Omental fat pad (tissue), 3 donors: ENCODE measurements at regions not wholly inside any gene's neighbourhood (a gene's known extent, or its start where the extent isn't known, plus 50 kb on each side); places are given as distances from the start of the nearest gene placed in this dataset.

Experiments used
- ATAC-seq: fragments of 150-250 bp; one replicate; pipeline ENCODE4 v1.9.1; 2016; ENCODE audit warnings: mild to moderate bottlenecking, moderate library complexity; ENCODE audit not compliant: low FRiP score
- DNase-seq: peaks from one replicate; pipeline ENCODE4 v3.0.0-alpha.2; 2019; ENCODE audit warnings: low spot score
- TF ChIP-seq, protein P1 (sequence below), 3 donors: fragments of 450-650 bp; IDR thresholded peaks; one replicate each; pipeline ENCODE4 v1.5.1; 2016 to 2017; ENCODE audit warnings: antibody characterized with exemption in 3 of 3, mild to moderate bottlenecking in 3 of 3, moderate library complexity in 2 of 3

DNA sequence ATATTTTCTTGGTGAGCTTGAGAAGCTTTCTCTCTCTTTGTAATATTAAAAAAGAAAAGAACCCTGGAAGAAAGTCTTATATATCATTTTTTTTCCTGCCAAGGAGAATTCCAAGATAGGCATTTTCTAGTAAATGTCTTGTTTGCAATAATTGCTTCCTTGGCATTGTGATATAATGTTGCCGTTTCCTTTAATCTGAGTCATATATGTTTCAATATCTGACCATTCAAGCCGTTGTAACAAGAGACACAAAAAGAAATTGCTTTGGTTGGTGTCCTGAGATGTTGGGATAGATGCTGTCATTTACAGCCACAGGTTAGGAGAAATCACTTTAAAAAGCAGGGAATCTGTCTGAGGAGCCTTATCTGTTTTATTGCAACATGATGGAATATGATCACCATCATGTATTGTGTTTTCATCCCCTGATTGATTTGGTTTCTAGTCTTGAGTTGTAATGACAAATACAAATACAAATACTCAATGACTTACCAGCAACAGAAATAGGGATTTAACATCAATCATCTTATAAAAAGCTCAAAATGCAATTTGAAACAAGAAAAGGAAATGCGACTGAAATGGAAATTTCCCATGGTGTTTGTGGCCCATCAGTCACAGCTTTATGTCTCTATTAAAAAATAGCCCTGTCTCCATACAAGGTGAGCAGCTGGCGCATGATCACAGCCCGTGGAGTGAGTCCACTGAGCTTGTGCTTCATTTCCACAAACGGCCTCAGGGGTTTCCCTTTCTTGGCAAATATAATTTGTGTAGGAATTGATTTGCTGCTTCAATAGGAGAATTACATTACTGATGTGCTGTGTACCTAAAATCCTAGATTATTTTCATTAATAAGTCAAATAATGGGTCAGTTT, 250.1 kb upstream of the TRPC7 start:
- DNase-seq (no peak), ATAC-seq (no peak)
- TF ChIP-seq, protein P1, sequence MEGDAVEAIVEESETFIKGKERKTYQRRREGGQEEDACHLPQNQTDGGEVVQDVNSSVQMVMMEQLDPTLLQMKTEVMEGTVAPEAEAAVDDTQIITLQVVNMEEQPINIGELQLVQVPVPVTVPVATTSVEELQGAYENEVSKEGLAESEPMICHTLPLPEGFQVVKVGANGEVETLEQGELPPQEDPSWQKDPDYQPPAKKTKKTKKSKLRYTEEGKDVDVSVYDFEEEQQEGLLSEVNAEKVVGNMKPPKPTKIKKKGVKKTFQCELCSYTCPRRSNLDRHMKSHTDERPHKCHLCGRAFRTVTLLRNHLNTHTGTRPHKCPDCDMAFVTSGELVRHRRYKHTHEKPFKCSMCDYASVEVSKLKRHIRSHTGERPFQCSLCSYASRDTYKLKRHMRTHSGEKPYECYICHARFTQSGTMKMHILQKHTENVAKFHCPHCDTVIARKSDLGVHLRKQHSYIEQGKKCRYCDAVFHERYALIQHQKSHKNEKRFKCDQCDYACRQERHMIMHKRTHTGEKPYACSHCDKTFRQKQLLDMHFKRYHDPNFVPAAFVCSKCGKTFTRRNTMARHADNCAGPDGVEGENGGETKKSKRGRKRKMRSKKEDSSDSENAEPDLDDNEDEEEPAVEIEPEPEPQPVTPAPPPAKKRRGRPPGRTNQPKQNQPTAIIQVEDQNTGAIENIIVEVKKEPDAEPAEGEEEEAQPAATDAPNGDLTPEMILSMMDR (IDR thresholded peaks at IDR 0.05) = no peak

DNA sequence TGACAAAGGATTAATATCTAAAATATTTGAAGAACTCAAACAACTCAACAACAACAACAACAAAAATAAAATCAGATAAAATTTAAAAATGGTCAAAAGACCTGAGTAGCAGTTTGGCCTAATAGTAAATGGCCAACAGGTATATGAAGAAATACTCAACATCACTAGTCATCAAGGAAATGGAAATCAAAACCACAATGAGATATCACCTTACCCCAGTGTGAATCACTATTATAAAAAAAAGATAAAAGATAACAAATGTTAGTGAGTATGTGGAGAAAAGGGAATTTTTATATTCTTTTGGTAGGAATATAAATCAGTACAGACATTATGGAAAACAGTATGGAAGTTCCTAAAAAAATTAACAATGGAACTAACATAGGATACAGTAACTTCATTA, 247.9 kb upstream of the TRPC7 start:
- DNase-seq (no peak), ATAC-seq (no peak)
- TF ChIP-seq, protein P1 (IDR thresholded peaks at IDR 0.05) = no peak

DNA sequence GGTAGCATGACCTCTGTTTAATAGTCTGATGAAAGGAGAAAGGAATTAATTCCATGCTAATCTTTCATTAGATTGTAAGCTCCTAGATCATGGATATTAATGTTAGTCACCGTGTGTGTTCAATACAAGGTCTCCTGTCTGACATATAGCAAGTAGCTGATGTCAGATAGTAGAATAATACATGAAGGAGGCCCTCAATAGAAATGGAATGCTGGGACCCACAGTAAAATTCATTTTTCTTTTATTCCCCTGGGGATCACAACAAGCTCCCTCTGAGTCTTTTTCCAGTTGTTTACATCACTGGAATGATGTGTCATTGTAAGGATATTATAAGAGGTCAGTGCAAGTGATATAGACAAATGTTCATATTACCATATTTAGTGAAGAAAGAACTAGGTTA, 240.3 kb upstream of the TRPC7 start:
- no peak for DNase-seq
- TF ChIP-seq, protein P1 (IDR thresholded peaks at IDR 0.05) = no peak
- ATAC-seq = no peak

DNA sequence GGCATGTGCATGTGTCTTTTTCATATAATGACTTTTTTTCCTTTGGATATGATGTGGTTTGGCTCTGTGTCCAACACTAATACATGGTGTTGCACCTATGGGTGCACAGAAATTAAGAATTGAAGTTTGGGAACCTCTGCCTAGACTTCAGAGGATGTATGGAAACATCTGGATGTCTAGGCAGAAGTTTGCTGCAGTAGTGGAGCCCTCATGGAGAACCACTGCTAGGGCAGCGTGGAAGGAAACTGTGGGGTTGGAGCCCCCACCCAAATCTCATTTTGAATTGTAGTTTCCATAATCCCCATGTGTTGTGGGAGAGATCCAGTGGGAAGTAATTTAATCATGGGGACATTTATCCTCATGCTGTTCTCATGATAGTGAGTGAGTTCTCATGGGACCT, 235.0 kb upstream of the TRPC7 start:
- ATAC-seq (no peak), DNase-seq (no peak)
- TF ChIP-seq, protein P1 (IDR thresholded peaks at IDR 0.05) = no peak

DNA sequence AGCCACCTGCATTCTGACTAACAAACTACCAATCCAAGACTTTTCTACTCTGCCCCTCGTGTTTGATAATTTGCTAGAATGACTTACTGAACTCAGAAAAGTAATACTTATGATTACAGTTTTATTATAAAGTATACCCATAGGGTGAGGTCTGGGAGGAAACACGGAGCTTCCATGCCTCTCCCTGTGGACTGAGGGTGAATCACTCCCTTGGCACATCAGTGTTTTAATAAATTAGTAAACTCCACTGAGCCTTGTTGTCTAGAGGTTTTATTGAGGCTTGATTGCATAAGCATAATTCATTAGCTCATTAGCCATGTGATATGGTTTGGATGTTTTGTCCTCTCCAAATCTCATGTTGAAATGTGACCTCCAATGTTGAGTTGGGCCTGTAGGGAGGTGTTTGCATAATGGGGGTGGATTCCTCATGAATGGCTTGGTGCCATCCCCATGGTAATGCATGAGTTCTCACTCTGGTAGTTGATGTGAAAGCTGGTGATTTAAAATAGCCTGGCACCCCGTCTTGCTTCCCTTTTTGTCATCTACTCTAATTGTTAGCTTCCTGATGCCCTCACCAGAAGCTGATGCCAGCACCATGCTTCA, 233.6 kb upstream of the TRPC7 start:
- DNase-seq (no peak), ATAC-seq (no peak)
- TF ChIP-seq, protein P1 (IDR thresholded peaks at IDR 0.05) = no peak

DNA sequence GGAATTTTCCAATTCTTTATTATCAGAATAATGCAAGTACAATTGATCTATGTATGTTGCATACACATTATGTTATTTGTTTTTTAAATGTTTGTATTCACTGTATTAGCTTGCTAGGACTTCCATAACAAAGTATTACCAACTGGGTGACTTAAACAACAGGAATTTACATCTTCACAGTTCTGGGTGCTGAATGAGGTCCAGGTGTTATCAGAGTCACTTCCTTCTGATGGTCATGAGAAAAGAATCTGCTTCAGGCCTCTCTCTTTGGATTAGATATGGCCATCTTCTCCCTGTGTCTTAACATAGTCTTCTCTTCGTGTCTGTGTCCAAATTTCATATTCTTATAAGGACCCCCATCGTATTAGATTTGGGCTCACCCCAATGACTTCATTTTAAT, 229.1 kb upstream of the TRPC7 start:
- DNase-seq = no peak
- no peak for ATAC-seq
- TF ChIP-seq, protein P1 (IDR thresholded peaks at IDR 0.05) = no peak

DNA sequence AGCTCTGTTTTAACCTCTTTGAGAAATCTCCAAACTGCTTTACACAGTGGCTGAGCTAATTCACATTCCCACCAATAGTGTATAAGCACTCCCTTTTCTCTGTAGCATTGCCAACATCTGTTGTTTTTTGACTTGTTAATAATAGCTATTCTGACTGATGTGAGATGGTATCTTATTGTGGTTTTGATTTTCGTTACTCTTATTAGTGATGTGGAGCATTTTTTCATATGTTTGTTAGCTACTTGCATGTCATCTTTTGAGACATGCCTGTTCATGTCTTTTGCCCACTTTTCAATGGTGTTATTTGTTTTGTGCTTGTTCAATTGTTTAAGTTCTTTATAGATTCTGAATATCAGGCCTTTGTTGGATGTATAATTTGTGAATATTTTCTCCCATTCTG, 225.2 kb upstream of the TRPC7 start:
- no peak for ATAC-seq
- no peak for DNase-seq
- TF ChIP-seq, protein P1 (IDR thresholded peaks at IDR 0.05) = no peak
